CD4-positive, alpha-beta T cell treated with Interleukin-15 for 4 hours (primary cell): ENCODE measurements at regions not wholly inside any gene's neighbourhood (a gene's known extent, or its start where the extent isn't known, plus 50 kb on each side); places are given as distances from the start of the nearest gene placed in this dataset.

Experiments used
- DNase-seq: peaks from one replicate; pipeline ENCODE4 v3.0.0-alpha.2; 2020; ENCODE audit warnings: low spot score

GRCh38 chr12:91533366-91533765, 350.7 kb upstream of the DCN start:
- no peak for DNase-seq

- DNase-seq: no peak
Measured at GRCh38 chr12:91529829-91530228, 347.2 kb upstream of the DCN start.

- DNase-seq: no peak
Measured at GRCh38 chr12:91523831-91524230, 341.2 kb upstream of the DCN start.

- DNase-seq: no peak
Measured at GRCh38 chr12:91516695-91517047, 334.1 kb upstream of the DCN start.

GRCh38 chr12:91515944-91516694, 333.5 kb upstream of the DCN start:
- no peak for DNase-seq

GRCh38 chr12:91513313-91513712, 330.7 kb upstream of the DCN start:
- DNase-seq: no peak

- DNase-seq: no peak
Measured at GRCh38 chr12:91511795-91512420, 329.3 kb upstream of the DCN start.

- no peak for DNase-seq
Measured at GRCh38 chr12:91507754-91508153, 325.1 kb upstream of the DCN start.

GRCh38 chr12:91506452-91506851, 323.8 kb upstream of the DCN start:
- DNase-seq: no peak

GRCh38 chr12:91505006-91505405, 322.4 kb upstream of the DCN start:
- DNase-seq: no peak

GRCh38 chr12:91502208-91502607, 319.6 kb upstream of the DCN start:
- no peak for DNase-seq

- no peak for DNase-seq
Measured at GRCh38 chr12:91496337-91496736, 313.7 kb upstream of the DCN start.

GRCh38 chr12:91493308-91493707, 310.7 kb upstream of the DCN start:
- no peak for DNase-seq

- no peak for DNase-seq
Measured at GRCh38 chr12:91492648-91493047, 310.0 kb upstream of the DCN start.

- no peak for DNase-seq
Measured at GRCh38 chr12:91490667-91491311, 308.2 kb upstream of the DCN start.

GRCh38 chr12:91483471-91483985, 300.9 kb upstream of the DCN start:
- DNase-seq: no peak

GRCh38 chr12:91482231-91482630, 299.6 kb upstream of the DCN start:
- no peak for DNase-seq

- DNase-seq: no peak
Measured at GRCh38 chr12:91478500-91478899, 295.9 kb upstream of the DCN start.

GRCh38 chr12:91467686-91468085, 285.1 kb upstream of the DCN start:
- DNase-seq: no peak

GRCh38 chr12:91461061-91461460, 278.4 kb upstream of the DCN start:
- no peak for DNase-seq

- DNase-seq: no peak
Measured at GRCh38 chr12:91460469-91460868, 277.9 kb upstream of the DCN start.

- DNase-seq: no peak
Measured at GRCh38 chr12:91455321-91455720, 272.7 kb upstream of the DCN start.

- no peak for DNase-seq
Measured at GRCh38 chr12:91454179-91454578, 271.6 kb upstream of the DCN start.
